HEK293 (cell line): ENCODE measurements at regions not wholly inside any gene's neighbourhood (a gene's known extent, or its start where the extent isn't known, plus 50 kb on each side); places are given as distances from the start of the nearest gene placed in this dataset.

Experiments
- CTCF ChIA-PET: fragments of 350-600 bp; formaldehyde crosslinking; extraction: SDS; loops from one replicate; lab custom pipeline; 2021; ENCODE audit warnings: antibody characterized with exemption; lab: Yijun Ruan, JAX
- POLR2A ChIA-PET: fragments of 300-600 bp; formaldehyde crosslinking; extraction: SDS; loops from one replicate; lab custom pipeline; 2020; ENCODE audit warnings: antibody characterized with exemption, inconsistent platforms; lab: Yijun Ruan, JAX
- H3K27ac ChIP-seq: fragments of 200-500 bp; sonication (Bioruptor generic); 2 replicates; pipeline ENCODE4 v1.5.1; 2014; ENCODE audit warnings: low read depth, low read length, control low read depth, inconsistent platforms; ENCODE audit errors: extremely low read depth
- H3K36me3 ChIP-seq, 2 experiments: fragments of 200-500 bp in 1 of 2; sonication (Bioruptor generic) in 1 of 2; 1 replicate in 1 of 2; 2 replicates in 1 of 2; pipeline ENCODE4 v1.5.1; 2014 to 2017; ENCODE audit warnings: inconsistent platforms in 2 of 2, low read length in 2 of 2; ENCODE audit not compliant: control insufficient read depth in 2 of 2, insufficient read depth in 1 of 2
- H3K4me1 ChIP-seq: fragments of 200-500 bp; sonication (Bioruptor generic); 2 replicates; pipeline ENCODE4 v1.5.1; 2014; ENCODE audit warnings: mild to moderate bottlenecking, low read length, inconsistent platforms; ENCODE audit not compliant: control insufficient read depth, insufficient read depth
- H3K4me3 ChIP-seq: 2 replicates; pipeline ENCODE4 v1.5.1; 2011; ENCODE audit warnings: low read depth, mild to moderate bottlenecking, control low read depth, low read length, moderate library complexity
- H3K9me3 ChIP-seq: fragments of 200-500 bp; sonication (Bioruptor generic); 2 replicates; pipeline ENCODE4 v1.5.1; 2014; ENCODE audit warnings: low read depth, low read length, inconsistent platforms; ENCODE audit not compliant: control insufficient read depth, insufficient read depth
- ATF2 ChIP-seq: fragments of 450-650 bp; formaldehyde crosslinking; IDR thresholded peaks from 2 replicates; pipeline ENCODE4 v1.5.1; 2016; ENCODE audit warnings: missing biosample characterization, missing genetic modification characterization, low read depth
- BCL6B ChIP-seq: fragments of 450-650 bp; formaldehyde crosslinking; IDR thresholded peaks from 2 replicates; pipeline ENCODE4 v1.5.1; 2017; ENCODE audit warnings: missing biosample characterization, missing genetic modification characterization
- FEZF1 ChIP-seq: fragments of 450-650 bp; formaldehyde crosslinking; IDR thresholded peaks from 2 replicates; pipeline ENCODE4 v1.5.1; 2016; ENCODE audit warnings: missing biosample characterization, missing genetic modification characterization
- GLIS1 ChIP-seq: fragments of 450-650 bp; formaldehyde crosslinking; IDR thresholded peaks from 2 replicates; pipeline ENCODE4 v1.5.1; 2016; ENCODE audit warnings: missing biosample characterization, missing genetic modification characterization
- KLF7 ChIP-seq: fragments of 450-650 bp; formaldehyde crosslinking; IDR thresholded peaks from 2 replicates; pipeline ENCODE4 v1.5.1; 2016; ENCODE audit warnings: missing biosample characterization, missing genetic modification characterization, borderline replicate concordance
- TRIM28 ChIP-seq: IDR thresholded peaks from 2 replicates; pipeline ENCODE4 v1.6.1; 2011; ENCODE audit warnings: low read length, control low read depth, borderline replicate concordance
- ZBTB17 ChIP-seq: fragments of 450-650 bp; formaldehyde crosslinking; IDR thresholded peaks from 2 replicates; pipeline ENCODE4 v1.5.1; 2016; ENCODE audit warnings: missing biosample characterization, missing genetic modification characterization
- ZBTB6 ChIP-seq: fragments of 450-650 bp; formaldehyde crosslinking; IDR thresholded peaks from 2 replicates; pipeline ENCODE4 v1.5.1; 2017; ENCODE audit warnings: missing biosample characterization, missing genetic modification characterization
- ZFP37 ChIP-seq: fragments of 450-650 bp; formaldehyde crosslinking; IDR thresholded peaks from 2 replicates; pipeline ENCODE4 v1.5.1; 2016; ENCODE audit warnings: missing biosample characterization, missing genetic modification characterization
- ZNF146 ChIP-seq: fragments of 450-650 bp; formaldehyde crosslinking; IDR thresholded peaks from 2 replicates; pipeline ENCODE4 v1.5.1; 2016; ENCODE audit warnings: missing biosample characterization, missing genetic modification characterization
- ZNF148 ChIP-seq: fragments of 450-650 bp; formaldehyde crosslinking; IDR thresholded peaks from 2 replicates; pipeline ENCODE4 v1.5.0; 2017; ENCODE audit warnings: missing biosample characterization, missing genetic modification characterization, borderline replicate concordance
- ZNF157 ChIP-seq: fragments of 450-650 bp; formaldehyde crosslinking; IDR thresholded peaks from 2 replicates; pipeline ENCODE4 v1.5.1; 2016; ENCODE audit warnings: missing biosample characterization, missing genetic modification characterization
- ZNF184 ChIP-seq: fragments of 450-650 bp; IDR thresholded peaks from 2 replicates; pipeline ENCODE4 v1.5.1; 2018; ENCODE audit warnings: missing biosample characterization, mild to moderate bottlenecking, missing genetic modification characterization
- ZNF19 ChIP-seq: fragments of 450-650 bp; formaldehyde crosslinking; IDR thresholded peaks from 2 replicates; pipeline ENCODE4; 2016; ENCODE audit warnings: missing biosample characterization, missing genetic modification characterization, low read depth
- ZNF24 ChIP-seq: fragments of 450-650 bp; formaldehyde crosslinking; IDR thresholded peaks from 2 replicates; pipeline ENCODE4 v1.5.1; 2016; ENCODE audit warnings: missing biosample characterization, missing genetic modification characterization
- ZNF248 ChIP-seq: fragments of 450-650 bp; formaldehyde crosslinking; IDR thresholded peaks from 2 replicates; pipeline ENCODE4 v1.5.1; 2017; ENCODE audit warnings: missing biosample characterization, missing genetic modification characterization
- ZNF266 ChIP-seq: fragments of 450-650 bp; formaldehyde crosslinking; IDR thresholded peaks from 2 replicates; pipeline ENCODE4 v1.5.1; 2016; ENCODE audit warnings: missing biosample characterization, missing genetic modification characterization, low read depth
- ZNF335 ChIP-seq: fragments of 450-650 bp; formaldehyde crosslinking; conservative IDR thresholded peaks from 2 replicates; pipeline ENCODE4 v1.5.1; 2016; ENCODE audit warnings: missing biosample characterization, missing genetic modification characterization
- ZNF362 ChIP-seq: fragments of 450-650 bp; formaldehyde crosslinking; IDR thresholded peaks from 2 replicates; pipeline ENCODE4 v1.5.1; 2016; ENCODE audit warnings: missing biosample characterization, missing genetic modification characterization
- ZNF596 ChIP-seq: fragments of 450-650 bp; IDR thresholded peaks from 2 replicates; pipeline ENCODE4 v1.5.0; 2018; ENCODE audit warnings: missing biosample characterization, mild to moderate bottlenecking, missing genetic modification characterization, moderate library complexity
- ZNF658 ChIP-seq: fragments of 450-650 bp; formaldehyde crosslinking; IDR thresholded peaks from 2 replicates; pipeline ENCODE4; 2016; ENCODE audit warnings: missing biosample characterization, missing genetic modification characterization
- ZNF670 ChIP-seq: fragments of 450-650 bp; formaldehyde crosslinking; IDR thresholded peaks from 2 replicates; pipeline ENCODE4 v1.5.1; 2016; ENCODE audit warnings: missing biosample characterization, missing genetic modification characterization, low read depth
- ZNF747 ChIP-seq: fragments of 450-650 bp; formaldehyde crosslinking; IDR thresholded peaks from 2 replicates; pipeline ENCODE4 v1.5.1; 2016; ENCODE audit warnings: missing biosample characterization, missing genetic modification characterization
- ZNF791 ChIP-seq: fragments of 450-650 bp; formaldehyde crosslinking; IDR thresholded peaks from 2 replicates; pipeline ENCODE4 v1.5.1; 2016; ENCODE audit warnings: missing biosample characterization, missing genetic modification characterization
- ZNF792 ChIP-seq: fragments of 450-650 bp; formaldehyde crosslinking; IDR thresholded peaks from 2 replicates; pipeline ENCODE4 v1.5.1; 2016; ENCODE audit warnings: missing biosample characterization, missing genetic modification characterization

- TF ChIP-seq ZFP37 (tag by site-specific recombination), result no peak
- TF ChIP-seq ZNF658 (tag by site-specific recombination), result no peak
- no peak for TF ChIP-seq ATF2
- no peak for TF ChIP-seq ZNF266 (tag by site-specific recombination)
- no peak for TF ChIP-seq ZNF335 (tag by site-specific recombination)
- no peak for TF ChIP-seq ZBTB6 (tag by site-specific recombination)
- no peak for TF ChIP-seq ZNF791 (tag by site-specific recombination)
- TF ChIP-seq BCL6B (tag by site-specific recombination), result no peak
- TF ChIP-seq TRIM28, result no peak
Observed at GRCh38 chr6:139641376-139641775, 266.9 kb upstream of the CITED2 start (continued).

DNA sequence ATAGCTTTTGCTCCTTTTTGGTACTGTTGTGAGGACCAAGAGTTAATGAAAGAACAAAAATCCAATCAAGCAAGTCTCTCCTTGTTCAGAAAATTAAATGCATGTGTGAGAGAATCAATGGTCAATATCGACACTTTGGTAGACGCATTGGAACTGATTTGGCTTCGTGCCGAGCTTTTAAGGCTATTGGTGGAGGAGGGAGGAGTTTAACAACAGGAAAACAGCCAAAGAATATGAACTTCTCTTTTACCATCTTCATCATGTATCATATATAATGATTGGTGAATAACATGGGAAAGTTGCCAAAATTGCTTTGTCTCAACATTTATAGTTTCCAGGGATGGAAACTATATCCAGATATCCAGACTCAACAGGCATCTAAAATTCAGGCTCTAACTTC, 266.5 kb upstream of the CITED2 start:
- H3K4me3 ChIP-seq, result no peak overlapping the region
- CTCF ChIA-PET, result no interaction called here
- no peak overlapping the region for H3K27ac ChIP-seq
- POLR2A ChIA-PET, result no interaction called here
- H3K36me3 ChIP-seq, result no peaks in the 10 kb centered on the region
- no peaks in the 10 kb centered on the region for H3K4me1 ChIP-seq
- no peaks in the 10 kb centered on the region for H3K9me3 ChIP-seq
- TF ChIP-seq ZNF596 (tag by site-specific recombination), result no peak
- TF ChIP-seq ZNF148 (tag by site-specific recombination), result no peak
- no peak for TF ChIP-seq ZNF157 (tag by site-specific recombination)
- TF ChIP-seq ZNF792 (tag by site-specific recombination), result no peak
- TF ChIP-seq ZNF658 (tag by site-specific recombination), result no peak

- Histone ChIP-seq H3K4me1 (no peaks in the 10 kb centered on the region), H3K9me3 (no peaks in the 10 kb centered on the region), H3K36me3 (no peaks in the 10 kb centered on the region), H3K4me3 (no peak overlapping the region), H3K27ac (no peak overlapping the region)
- ChIA-PET POLR2A (no interaction called here), CTCF (no interaction called here)
- no peak for TF ChIP-seq GLIS1 (tag by site-specific recombination)
- no peak for TF ChIP-seq FEZF1 (tag by site-specific recombination)
- TF ChIP-seq ZBTB17 (tag by site-specific recombination), result no peak
- TF ChIP-seq ZNF184 (tag by site-specific recombination), result no peak
- no peak for TF ChIP-seq KLF7 (tag by site-specific recombination)
- TF ChIP-seq ZNF248 (tag by site-specific recombination), result no peak
- TF ChIP-seq ZNF19 (tag by site-specific recombination), result no peak
- TF ChIP-seq ZNF747 (tag by site-specific recombination), result no peak
- TF ChIP-seq ZNF362 (tag by site-specific recombination), result no peak
- TF ChIP-seq ZNF670 (tag by site-specific recombination), result no peak
- TF ChIP-seq ZNF146 (tag by site-specific recombination), result no peak
- TF ChIP-seq ZNF24 (tag by site-specific recombination), result no peak
Observed at GRCh38 chr6:139640448-139640847, 266.0 kb upstream of the CITED2 start.
